Calu3 (cell line): ENCODE measurements at regions not wholly inside any gene's neighbourhood (a gene's known extent, or its start where the extent isn't known, plus 50 kb on each side); places are given as distances from the start of the nearest gene placed in this dataset.
"Not testable (repeated sequence)": the region's sequence is repeated elsewhere in the genome, so short reads cannot be mapped to it uniquely, and the experiment has no call there.

Experiments
- BruUV-seq: library from RNA; stranded (reverse); fragments of 400-500 nt; replicated peaks from 2 replicates; lab custom pipeline; 2021; lab: Mats Ljungman, UMichigan
- CTCF ChIA-PET: fragments of 300-600 bp; sonication (Branson Sonifier 250); formaldehyde crosslinking; loops from one replicate; lab custom pipeline; 2022; ENCODE audit warnings: antibody characterized with exemption; lab: Charles Lee
- DNase-seq: peaks from one replicate; pipeline ENCODE4 v3.0.0; 2022
- H3K27ac Mint-ChIP-seq: one replicate; pipeline ENCODE4 v1.8.0; 2022; ENCODE audit warnings: mixed read lengths; ENCODE audit not compliant: unreplicated experiment
- H3K27me3 Mint-ChIP-seq: one replicate; pipeline ENCODE4 v1.8.0; 2022; ENCODE audit warnings: mixed read lengths; ENCODE audit not compliant: unreplicated experiment
- H3K36me3 Mint-ChIP-seq: one replicate; pipeline ENCODE4 v1.8.0; 2022; ENCODE audit warnings: mild to moderate bottlenecking, moderate library complexity, mixed read lengths; ENCODE audit not compliant: insufficient read depth, unreplicated experiment
- H3K4me1 Mint-ChIP-seq: one replicate; pipeline ENCODE4 v1.8.0; 2022; ENCODE audit warnings: mild to moderate bottlenecking, low read depth, mixed read lengths; ENCODE audit not compliant: unreplicated experiment
- H3K4me3 Mint-ChIP-seq: one replicate; pipeline ENCODE4 v1.8.0; 2022; ENCODE audit warnings: mild to moderate bottlenecking, low read depth, moderate library complexity, mixed read lengths; ENCODE audit not compliant: unreplicated experiment
- H3K9me3 Mint-ChIP-seq: one replicate; pipeline ENCODE4 v1.8.0; 2022; ENCODE audit warnings: low read depth, mixed read lengths; ENCODE audit not compliant: unreplicated experiment
- intact Hi-C: fragments of 100-400 bp; cut with micrococcal nuclease; formaldehyde crosslinking; loops from one replicate; pipeline ENCODE4 v1.10.0; 2022; ENCODE audit not compliant: unreplicated experiment
- TF ChIP-seq, protein P1 (sequence below): fragments of 200-600 bp; IDR thresholded peaks from one replicate; pipeline ENCODE4 v1.8.0; 2022; ENCODE audit warnings: antibody characterized with exemption; ENCODE audit not compliant: unreplicated experiment

DNA sequence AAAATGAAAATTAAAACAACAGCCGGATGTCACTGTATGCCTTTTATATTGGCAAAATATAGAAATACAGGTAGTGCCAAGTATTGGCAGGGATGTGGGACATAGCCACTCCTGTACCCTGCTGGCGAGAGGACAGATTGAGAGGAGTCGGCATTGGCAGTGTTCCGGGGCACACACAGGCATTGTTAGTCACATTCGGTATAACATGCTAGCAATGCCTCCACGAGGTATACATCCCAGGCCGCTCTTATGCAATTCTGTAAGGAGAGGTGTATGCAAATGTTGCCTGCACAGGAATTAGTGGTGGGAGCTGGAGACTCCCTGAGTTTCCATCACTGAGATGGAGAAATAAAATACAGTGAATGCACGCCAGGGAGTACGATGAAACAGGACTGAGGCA is 99.4 kb upstream of the DLG1 start:
- BruUV-seq, result no TSS peak
- peaks cover 15% of the 10 kb centered on the region for H3K4me1 Mint-ChIP-seq
- peaks cover 10% of the 10 kb centered on the region for H3K27me3 Mint-ChIP-seq
- no peak overlapping the region for H3K4me3 Mint-ChIP-seq
- CTCF ChIA-PET, result no interaction called here
- DNase-seq, result no peak
- intact Hi-C loops, result no loop called here
- H3K9me3 Mint-ChIP-seq, result no peaks in the 10 kb centered on the region
- H3K27ac Mint-ChIP-seq, result no peak overlapping the region
- TF ChIP-seq, protein P1, sequence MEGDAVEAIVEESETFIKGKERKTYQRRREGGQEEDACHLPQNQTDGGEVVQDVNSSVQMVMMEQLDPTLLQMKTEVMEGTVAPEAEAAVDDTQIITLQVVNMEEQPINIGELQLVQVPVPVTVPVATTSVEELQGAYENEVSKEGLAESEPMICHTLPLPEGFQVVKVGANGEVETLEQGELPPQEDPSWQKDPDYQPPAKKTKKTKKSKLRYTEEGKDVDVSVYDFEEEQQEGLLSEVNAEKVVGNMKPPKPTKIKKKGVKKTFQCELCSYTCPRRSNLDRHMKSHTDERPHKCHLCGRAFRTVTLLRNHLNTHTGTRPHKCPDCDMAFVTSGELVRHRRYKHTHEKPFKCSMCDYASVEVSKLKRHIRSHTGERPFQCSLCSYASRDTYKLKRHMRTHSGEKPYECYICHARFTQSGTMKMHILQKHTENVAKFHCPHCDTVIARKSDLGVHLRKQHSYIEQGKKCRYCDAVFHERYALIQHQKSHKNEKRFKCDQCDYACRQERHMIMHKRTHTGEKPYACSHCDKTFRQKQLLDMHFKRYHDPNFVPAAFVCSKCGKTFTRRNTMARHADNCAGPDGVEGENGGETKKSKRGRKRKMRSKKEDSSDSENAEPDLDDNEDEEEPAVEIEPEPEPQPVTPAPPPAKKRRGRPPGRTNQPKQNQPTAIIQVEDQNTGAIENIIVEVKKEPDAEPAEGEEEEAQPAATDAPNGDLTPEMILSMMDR, result no peak
- no peaks in the 10 kb centered on the region for H3K36me3 Mint-ChIP-seq

- TF ChIP-seq, protein P1, result no peak
- no peaks in the 10 kb centered on the region for H3K9me3 Mint-ChIP-seq
- no TSS peak for BruUV-seq
- peaks cover 15% of the 10 kb centered on the region for H3K4me1 Mint-ChIP-seq
- H3K27ac Mint-ChIP-seq, result no peak overlapping the region
- CTCF ChIA-PET, result interaction anchor here (0.6 kb wide), 1 partner anchor 27 kb away, joined by 3 read pairs; no protein-coding TSS in a partner anchor
- no peaks in the 10 kb centered on the region for H3K36me3 Mint-ChIP-seq
- H3K4me3 Mint-ChIP-seq, result no peak overlapping the region
- peaks cover 27% of the 10 kb centered on the region for H3K27me3 Mint-ChIP-seq
- no peak for DNase-seq
- intact Hi-C loops, result no loop called here
Observed at GRCh38 chr3:197394464-197395321, 96.3 kb upstream of the DLG1 start.

- DNase-seq, CTCF ChIA-PET, intact Hi-C loops, BruUV-seq, H3K4me3 Mint-ChIP-seq, H3K36me3 Mint-ChIP-seq, H3K9me3 Mint-ChIP-seq, H3K27ac Mint-ChIP-seq: not testable (repeated sequence)
- Mint-ChIP-seq H3K27me3 (peaks cover 32% of the 10 kb centered on the region), H3K4me1 (peaks cover 15% of the 10 kb centered on the region)
Observed at GRCh38 chr3:197394126-197394463, 95.7 kb upstream of the DLG1 start.

- intact Hi-C loops, result no loop called here
- H3K4me3 Mint-ChIP-seq, result no peak overlapping the region
- no TSS peak for BruUV-seq
- H3K27me3 Mint-ChIP-seq, result peaks cover 32% of the 10 kb centered on the region
- H3K36me3 Mint-ChIP-seq, result no peaks in the 10 kb centered on the region
- H3K27ac Mint-ChIP-seq, result no peak overlapping the region
- no peak for DNase-seq
- H3K9me3 Mint-ChIP-seq, result no peaks in the 10 kb centered on the region
- peaks cover 12% of the 10 kb centered on the region for H3K4me1 Mint-ChIP-seq
- CTCF ChIA-PET, result no interaction called here
- TF ChIP-seq, protein P1, result no peak
Observed at GRCh38 chr3:197393711-197394110, 95.3 kb upstream of the DLG1 start.

- Mint-ChIP-seq H3K9me3 (no peaks in the 10 kb centered on the region), H3K27me3 (peaks cover 32% of the 10 kb centered on the region), H3K27ac (no peak overlapping the region), H3K4me1 (peaks cover 4% of the 10 kb centered on the region), H3K4me3 (no peak overlapping the region), H3K36me3 (no peaks in the 10 kb centered on the region)
- intact Hi-C loops, result no loop called here
- no TSS peak for BruUV-seq
- TF ChIP-seq, protein P1, result no peak
- no peak for DNase-seq
- CTCF ChIA-PET, result no interaction called here
Observed at GRCh38 chr3:197392961-197393360, 94.5 kb upstream of the DLG1 start.
